IMR-90 (cell line): ENCODE measurements at regions not wholly inside any gene's neighbourhood (a gene's known extent, or its start where the extent isn't known, plus 50 kb on each side); places are given as distances from the start of the nearest gene placed in this dataset.

ENCODE experiments used
- ATAC-seq: fragments of 200-7000 bp; cut with Tn5 transposase; 2 replicates; pipeline ENCODE4 v1.9.1; 2020; ENCODE audit warnings: low read depth, mild to moderate bottlenecking, moderate library complexity
- BruUV-seq: library from RNA; stranded (reverse); fragments of 400-500 nt; replicated peaks from 2 replicates; lab custom pipeline; 2021; lab: Mats Ljungman, UMichigan
- CTCF ChIA-PET: fragments of 300-600 bp; formaldehyde crosslinking; extraction: SDS; loops from one replicate; lab custom pipeline; 2021; ENCODE audit warnings: antibody characterized with exemption; lab: Yijun Ruan, JAX
- POLR2A ChIA-PET: fragments of 300-600 bp; sonication (Branson Sonifier 250); formaldehyde crosslinking; loops from one replicate; lab custom pipeline; 2022; ENCODE audit warnings: antibody characterized with exemption; ENCODE audit not compliant: unreplicated experiment; lab: Charles Lee
- DNase-seq: peaks from one replicate; pipeline ENCODE4 v3.0.0; 2013
- H2AFZ ChIP-seq: replicated peaks from 2 replicates; pipeline ENCODE3; 2013; ENCODE audit warnings: low read length, mild to moderate bottlenecking; ENCODE audit not compliant: poor library complexity
- H2AK5ac ChIP-seq: 2 replicates; pipeline ENCODE4 v1.6.1; 2013; ENCODE audit warnings: low read depth, low read length, inconsistent platforms
- H2AK9ac ChIP-seq: replicated peaks from 2 replicates; pipeline ENCODE3; 2013; ENCODE audit warnings: mild to moderate bottlenecking, low read depth, low read length, moderate library complexity; ENCODE audit not compliant: poor library complexity
- H2BK120ac ChIP-seq: 2 replicates; pipeline ENCODE4 v1.6.1; 2013; ENCODE audit warnings: low read depth, low read length, inconsistent platforms
- H2BK15ac ChIP-seq: 3 replicates; pipeline ENCODE4 v1.6.1; 2013; ENCODE audit warnings: low read depth, low read length, inconsistent platforms
- H2BK20ac ChIP-seq: 2 replicates; pipeline ENCODE4 v1.6.1; 2013; ENCODE audit warnings: low read depth, mild to moderate bottlenecking, inconsistent platforms, low read length, moderate library complexity
- H2BK5ac ChIP-seq: 2 replicates; pipeline ENCODE4 v1.6.1; 2013; ENCODE audit warnings: mild to moderate bottlenecking, low read depth, low read length, inconsistent platforms; ENCODE audit not compliant: poor library complexity, severe bottlenecking
- H3K14ac ChIP-seq: replicated peaks from 2 replicates; pipeline ENCODE4 v1.6.1; 2013; ENCODE audit warnings: low read depth, low read length, inconsistent platforms
- H3K18ac ChIP-seq: 2 replicates; pipeline ENCODE4 v1.6.1; 2013; ENCODE audit warnings: low read depth, low read length, control low read depth
- H3K23ac ChIP-seq: 2 replicates; pipeline ENCODE4 v1.6.1; 2013; ENCODE audit warnings: low read depth, low read length, inconsistent platforms
- H3K27ac ChIP-seq: 2 replicates; pipeline ENCODE4 v1.5.1; 2013; ENCODE audit warnings: mild to moderate bottlenecking, control low read depth, low read length; ENCODE audit not compliant: insufficient read depth
- H3K27me3 ChIP-seq: 2 replicates; pipeline ENCODE4 v1.6.1; 2013; ENCODE audit warnings: low read length; ENCODE audit not compliant: control insufficient read depth, insufficient read depth
- H3K36me3 ChIP-seq: 2 replicates; pipeline ENCODE4 v1.6.1; 2013; ENCODE audit warnings: low read length, mixed read lengths; ENCODE audit not compliant: control insufficient read depth, insufficient read depth
- H3K4ac ChIP-seq: 2 replicates; pipeline ENCODE4 v1.6.1; 2013; ENCODE audit warnings: low read depth, low read length, inconsistent platforms
- H3K4me1 ChIP-seq: 2 replicates; pipeline ENCODE4 v1.6.1; 2013; ENCODE audit warnings: low read length, mixed read lengths; ENCODE audit not compliant: control insufficient read depth, insufficient read depth
- H3K4me2 ChIP-seq: 2 replicates; pipeline ENCODE4 v1.6.1; 2013; ENCODE audit warnings: low read depth, mild to moderate bottlenecking, control low read depth, low read length, moderate library complexity
- H3K4me3 ChIP-seq: 2 replicates; pipeline ENCODE4 v1.5.1; 2013; ENCODE audit warnings: low read depth, mild to moderate bottlenecking, control low read depth, low read length, moderate library complexity; ENCODE audit not compliant: insufficient read depth
- H3K56ac ChIP-seq: 2 replicates; pipeline ENCODE4 v1.6.1; 2013; ENCODE audit warnings: low read length, inconsistent platforms; ENCODE audit not compliant: insufficient read depth; ENCODE audit errors: extremely low read depth
- H3K79me1 ChIP-seq, 2 experiments: 2 replicates each; pipeline ENCODE4 v1.6.1; 2013; ENCODE audit warnings: low read length in 2 of 2, inconsistent platforms in 1 of 2, low read depth in 1 of 2
- H3K9ac ChIP-seq: 2 replicates; pipeline ENCODE4 v1.6.1; 2013; ENCODE audit warnings: low read depth, low read length, control low read depth
- H3K9me1 ChIP-seq: 2 replicates; pipeline ENCODE4 v1.6.1; 2013; ENCODE audit warnings: low read length, inconsistent platforms; ENCODE audit not compliant: insufficient read depth
- H3K9me3 ChIP-seq: 2 replicates; pipeline ENCODE4 v1.6.1; 2013; ENCODE audit warnings: low read length; ENCODE audit not compliant: control insufficient read depth, insufficient read depth
- H4K20me1 ChIP-seq: 2 replicates; pipeline ENCODE4 v1.6.1; 2013; ENCODE audit warnings: low read length, inconsistent platforms; ENCODE audit not compliant: insufficient read depth
- H4K5ac ChIP-seq: 2 replicates; pipeline ENCODE4 v1.6.1; 2013; ENCODE audit warnings: mild to moderate bottlenecking, low read depth, low read length, control low read depth
- H4K8ac ChIP-seq, 2 experiments: 2 replicates each; pipeline ENCODE4 v1.6.1; 2013; ENCODE audit warnings: low read depth in 2 of 2, low read length in 2 of 2, control low read depth in 1 of 2, inconsistent platforms in 1 of 2
- H4K91ac ChIP-seq: 2 replicates; pipeline ENCODE4 v1.6.1; 2013; ENCODE audit warnings: low read depth, low read length, inconsistent platforms; ENCODE audit not compliant: insufficient read depth
- BHLHE40 ChIP-seq: fragments of 150-350 bp; IDR thresholded peaks from 2 replicates; pipeline ENCODE4 v1.6.1; 2016; ENCODE audit warnings: mild to moderate bottlenecking, low read depth, low read length
- CEBPB ChIP-seq: IDR thresholded peaks from 2 replicates; pipeline ENCODE4 v1.6.1; 2012; ENCODE audit warnings: low read depth, low read length, improper control_type of control experiment
- CHD1 ChIP-seq: IDR thresholded peaks from 2 replicates; pipeline ENCODE4 v1.6.1; 2012; ENCODE audit warnings: low read depth, low read length, improper control_type of control experiment
- FOS ChIP-seq: fragments of 150-350 bp; IDR thresholded peaks from 2 replicates; pipeline ENCODE4 v1.6.1; 2016; ENCODE audit warnings: low read depth, low read length
- MAFK ChIP-seq: IDR thresholded peaks from 2 replicates; pipeline ENCODE4 v1.6.1; 2012; ENCODE audit warnings: low read depth, low read length, improper control_type of control experiment
- MAZ ChIP-seq: IDR thresholded peaks from 2 replicates; pipeline ENCODE4 v1.6.1; 2012; ENCODE audit warnings: low read depth, mild to moderate bottlenecking, low read length, improper control_type of control experiment, moderate library complexity, borderline replicate concordance
- MXI1 ChIP-seq: IDR thresholded peaks from 2 replicates; pipeline ENCODE4 v1.6.1; 2012; ENCODE audit warnings: low read depth, mild to moderate bottlenecking, low read length, moderate library complexity, borderline replicate concordance
- NFE2L2 ChIP-seq: fragments of 150-350 bp; IDR thresholded peaks from 2 replicates; pipeline ENCODE4 v1.6.1; 2016; ENCODE audit warnings: low read depth, mild to moderate bottlenecking, low read length
- POLR2A ChIP-seq: IDR thresholded peaks from 2 replicates; pipeline ENCODE4 v1.6.1; 2012; ENCODE audit warnings: mild to moderate bottlenecking, low read depth, low read length
- RAD21 ChIP-seq: IDR thresholded peaks from 2 replicates; pipeline ENCODE4 v1.6.1; 2012; ENCODE audit warnings: low read length, improper control_type of control experiment
- RCOR1 ChIP-seq: IDR thresholded peaks from 2 replicates; pipeline ENCODE4 v1.6.1; 2012; ENCODE audit warnings: mild to moderate bottlenecking, low read length, improper control_type of control experiment; ENCODE audit not compliant: insufficient replicate concordance
- RFX5 ChIP-seq: IDR thresholded peaks from 2 replicates; pipeline ENCODE4 v1.8.0; 2012; ENCODE audit warnings: low read depth, mild to moderate bottlenecking, low read length, moderate library complexity
- SMC3 ChIP-seq: fragments of 150-350 bp; IDR thresholded peaks from 2 replicates; pipeline ENCODE4 v1.6.1; 2016; ENCODE audit warnings: low read depth, mild to moderate bottlenecking, antibody characterized with exemption, low read length, moderate library complexity
- WGBS, 2 experiments: methylation state at CpG; one replicate each; pipeline versions ENCODE4 v1.1.5 to v1.1.7; 2013; ENCODE audit warnings: missing lambda C conversion rate in 2 of 2; ENCODE audit not compliant: insufficient read length in 1 of 2; ENCODE audit errors: extremely low coverage in 2 of 2; 5-methylcytosine and 5-hydroxymethylcytosine counted together
- dilution Hi-C: fragments of 300-500 bp; cut with HindIII; formaldehyde crosslinking; loops from one replicate; pipeline ENCODE4 v1.14.3; 2018; ENCODE audit warnings: low sequenced_read_pairs; ENCODE audit not compliant: unreplicated experiment
- in situ Hi-C: fragments of 300-500 bp; cut with MboI; formaldehyde crosslinking; loops from 3 replicates; pipeline ENCODE4 v1.14.3; 2019; ENCODE audit warnings: low sequenced_read_pairs, inconsistent platforms, mixed read lengths
- intact Hi-C: fragments of 100-400 bp; cut with micrococcal nuclease; formaldehyde crosslinking; loops from 2 replicates; pipeline ENCODE4 v1.10.0; 2022
- TF ChIP-seq, protein P1 (sequence below): fragments of 150-350 bp; IDR thresholded peaks from 2 replicates; pipeline ENCODE4 v1.6.1; 2016; ENCODE audit warnings: low read depth, mild to moderate bottlenecking, low read length, moderate library complexity, borderline replicate concordance
- TF ChIP-seq, protein P2 (sequence below): fragments of 150-350 bp; IDR thresholded peaks from 2 replicates; pipeline ENCODE4 v1.6.1; 2017; ENCODE audit warnings: mild to moderate bottlenecking, antibody characterized with exemption, low read length, low read depth
- TF ChIP-seq, protein P3 (sequence below): conservative IDR thresholded peaks from 2 replicates; pipeline ENCODE4 v1.5.1; 2012; ENCODE audit warnings: mild to moderate bottlenecking, low read depth, low read length, improper control_type of control experiment

DNA sequence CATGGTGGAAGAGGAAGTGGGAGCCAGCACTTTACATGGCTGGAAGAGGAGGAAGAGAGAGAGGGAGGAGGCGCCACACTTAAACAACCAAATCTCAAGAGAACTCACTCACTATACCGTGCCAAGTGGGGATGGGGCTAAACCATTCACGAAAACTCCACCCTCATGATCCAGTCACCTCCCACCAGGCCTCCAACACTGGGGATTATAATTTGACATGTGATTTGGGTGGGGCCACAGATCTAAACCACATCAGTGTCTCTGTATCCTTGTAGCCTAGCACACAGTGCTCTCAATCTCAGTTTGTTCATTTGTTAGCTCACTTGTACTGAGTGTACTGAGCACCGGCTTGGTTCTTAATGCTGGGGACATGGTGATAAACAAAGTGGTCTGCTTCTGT, 228.3 kb downstream of the BUB3 start:
- peaks cover 40% of the 10 kb centered on the region for H3K9me3 ChIP-seq
- H4K91ac ChIP-seq, result no peak overlapping the region
- H3K9ac ChIP-seq, result no peak overlapping the region
- no peaks in the 10 kb centered on the region for H4K20me1 ChIP-seq
- H3K27me3 ChIP-seq, result no peaks in the 10 kb centered on the region
- H2BK120ac ChIP-seq, result no peak overlapping the region
- no peak overlapping the region for H3K4me3 ChIP-seq
- no peak overlapping the region for H3K18ac ChIP-seq
- WGBS, 2 experiments, result no CpG with 5 or more reads among the region's 4 CpGs
- H2AK9ac ChIP-seq, result no peak overlapping the region
- no peaks in the 10 kb centered on the region for H3K79me1 ChIP-seq
- H3K56ac ChIP-seq, result no peak overlapping the region
- H2BK20ac ChIP-seq, result no peak overlapping the region
- no peak overlapping the region for H4K5ac ChIP-seq
- H3K4me2 ChIP-seq, result no peak overlapping the region
- no peak overlapping the region for H2AK5ac ChIP-seq
- intact Hi-C loops, result no loop called here
- H2AFZ ChIP-seq, result no peak overlapping the region
- no peak overlapping the region for H3K23ac ChIP-seq
- DNase-seq, result no peak
- H3K27ac ChIP-seq, result no peak overlapping the region
- no peaks in the 10 kb centered on the region for H3K4me1 ChIP-seq
- H3K9me1 ChIP-seq, result no peaks in the 10 kb centered on the region
- CTCF ChIA-PET, result no interaction called here
- H2BK5ac ChIP-seq, result no peak overlapping the region
- H4K8ac ChIP-seq, result no peak overlapping the region
- no TSS peak for BruUV-seq
- ATAC-seq, result no peak
- TF ChIP-seq MAZ (no peak), SMC3 (no peak), RCOR1 (no peak), FOS (no peak), MAFK (no peak), BHLHE40 (no peak), POLR2A (no peak), RFX5 (no peak), CEBPB (no peak), MXI1 (no peak), NFE2L2 (no peak), CHD1 (no peak), RAD21 (no peak)
- TF ChIP-seq, protein P1, sequence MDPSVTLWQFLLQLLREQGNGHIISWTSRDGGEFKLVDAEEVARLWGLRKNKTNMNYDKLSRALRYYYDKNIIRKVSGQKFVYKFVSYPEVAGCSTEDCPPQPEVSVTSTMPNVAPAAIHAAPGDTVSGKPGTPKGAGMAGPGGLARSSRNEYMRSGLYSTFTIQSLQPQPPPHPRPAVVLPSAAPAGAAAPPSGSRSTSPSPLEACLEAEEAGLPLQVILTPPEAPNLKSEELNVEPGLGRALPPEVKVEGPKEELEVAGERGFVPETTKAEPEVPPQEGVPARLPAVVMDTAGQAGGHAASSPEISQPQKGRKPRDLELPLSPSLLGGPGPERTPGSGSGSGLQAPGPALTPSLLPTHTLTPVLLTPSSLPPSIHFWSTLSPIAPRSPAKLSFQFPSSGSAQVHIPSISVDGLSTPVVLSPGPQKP, result no peak
- TF ChIP-seq, protein P2, sequence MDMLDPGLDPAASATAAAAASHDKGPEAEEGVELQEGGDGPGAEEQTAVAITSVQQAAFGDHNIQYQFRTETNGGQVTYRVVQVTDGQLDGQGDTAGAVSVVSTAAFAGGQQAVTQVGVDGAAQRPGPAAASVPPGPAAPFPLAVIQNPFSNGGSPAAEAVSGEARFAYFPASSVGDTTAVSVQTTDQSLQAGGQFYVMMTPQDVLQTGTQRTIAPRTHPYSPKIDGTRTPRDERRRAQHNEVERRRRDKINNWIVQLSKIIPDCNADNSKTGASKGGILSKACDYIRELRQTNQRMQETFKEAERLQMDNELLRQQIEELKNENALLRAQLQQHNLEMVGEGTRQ, result no peak
- TF ChIP-seq, protein P3, sequence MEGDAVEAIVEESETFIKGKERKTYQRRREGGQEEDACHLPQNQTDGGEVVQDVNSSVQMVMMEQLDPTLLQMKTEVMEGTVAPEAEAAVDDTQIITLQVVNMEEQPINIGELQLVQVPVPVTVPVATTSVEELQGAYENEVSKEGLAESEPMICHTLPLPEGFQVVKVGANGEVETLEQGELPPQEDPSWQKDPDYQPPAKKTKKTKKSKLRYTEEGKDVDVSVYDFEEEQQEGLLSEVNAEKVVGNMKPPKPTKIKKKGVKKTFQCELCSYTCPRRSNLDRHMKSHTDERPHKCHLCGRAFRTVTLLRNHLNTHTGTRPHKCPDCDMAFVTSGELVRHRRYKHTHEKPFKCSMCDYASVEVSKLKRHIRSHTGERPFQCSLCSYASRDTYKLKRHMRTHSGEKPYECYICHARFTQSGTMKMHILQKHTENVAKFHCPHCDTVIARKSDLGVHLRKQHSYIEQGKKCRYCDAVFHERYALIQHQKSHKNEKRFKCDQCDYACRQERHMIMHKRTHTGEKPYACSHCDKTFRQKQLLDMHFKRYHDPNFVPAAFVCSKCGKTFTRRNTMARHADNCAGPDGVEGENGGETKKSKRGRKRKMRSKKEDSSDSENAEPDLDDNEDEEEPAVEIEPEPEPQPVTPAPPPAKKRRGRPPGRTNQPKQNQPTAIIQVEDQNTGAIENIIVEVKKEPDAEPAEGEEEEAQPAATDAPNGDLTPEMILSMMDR, result no peak
- dilution Hi-C loops, result no loop called here
- POLR2A ChIA-PET, result no interaction called here
- H3K4ac ChIP-seq, result no peak overlapping the region
- no peak overlapping the region for H3K14ac ChIP-seq
- no peak overlapping the region for H2BK15ac ChIP-seq
- no peaks in the 10 kb centered on the region for H3K36me3 ChIP-seq
- in situ Hi-C loops, result no loop called here
